SK-N-SH treated with all-trans-retinoic acid at 6 μM for 48 hours (cell line): ENCODE measurements at regions not wholly inside any gene's neighbourhood (a gene's known extent, or its start where the extent isn't known, plus 50 kb on each side); places are given as distances from the start of the nearest gene placed in this dataset.

Experiments used
- ARNTL ChIP-seq: fragments of 450-650 bp; formaldehyde crosslinking; IDR thresholded peaks from 2 replicates; pipeline ENCODE4 v1.5.0; 2020; ENCODE audit warnings: low read depth, mild to moderate bottlenecking, moderate library complexity, borderline replicate concordance
- BACH2 ChIP-seq: fragments of 250-450 bp; sonication (Bioruptor Pico); IDR thresholded peaks from 2 replicates; pipeline ENCODE4 v1.9.0; 2021; ENCODE audit warnings: mild to moderate bottlenecking, borderline replicate concordance
- GLIS3 ChIP-seq: fragments of 250-450 bp; sonication (Bioruptor Pico); IDR thresholded peaks from 2 replicates; pipeline ENCODE4 v1.5.0; 2020; ENCODE audit warnings: mild to moderate bottlenecking, moderate library complexity
- ISL1 ChIP-seq: fragments of 250-450 bp; sonication (Bioruptor Pico); IDR thresholded peaks from 2 replicates; pipeline ENCODE4 v2.1.2; 2022; ENCODE audit warnings: mild to moderate bottlenecking, moderate library complexity
- RARB ChIP-seq: fragments of 250-450 bp; sonication (Bioruptor Pico); IDR thresholded peaks from 2 replicates; pipeline ENCODE4 v1.8.0; 2021; ENCODE audit warnings: mild to moderate bottlenecking, moderate library complexity
- TOX ChIP-seq: fragments of 250-450 bp; sonication (Bioruptor Pico); IDR thresholded peaks from 2 replicates; pipeline ENCODE4 v1.8.0; 2021; ENCODE audit warnings: mild to moderate bottlenecking, moderate library complexity, borderline replicate concordance
- ZFP3 ChIP-seq: fragments of 250-450 bp; sonication (Bioruptor Pico); IDR thresholded peaks from 2 replicates; pipeline ENCODE4 v1.5.0; 2020; ENCODE audit warnings: mild to moderate bottlenecking, moderate library complexity
- ZFP30 ChIP-seq: fragments of 450-650 bp; formaldehyde crosslinking; IDR thresholded peaks from 2 replicates; pipeline ENCODE4 v1.5.0; 2022; ENCODE audit warnings: mild to moderate bottlenecking, moderate library complexity
- ZNF565 ChIP-seq: fragments of 450-650 bp; formaldehyde crosslinking; conservative IDR thresholded peaks from 2 replicates; pipeline ENCODE4 v1.5.0; 2020; ENCODE audit warnings: low read depth, mild to moderate bottlenecking, moderate library complexity
- ZNF8 ChIP-seq: fragments of 450-650 bp; formaldehyde crosslinking; IDR thresholded peaks from 2 replicates; pipeline ENCODE4 v1.5.0; 2020; ENCODE audit warnings: mild to moderate bottlenecking, moderate library complexity
- TF ChIP-seq, protein P1 (sequence below): fragments of 250-450 bp; sonication (Bioruptor Pico); IDR thresholded peaks from 2 replicates; pipeline ENCODE4 v1.5.0; 2020; ENCODE audit warnings: mild to moderate bottlenecking, moderate library complexity
- TF ChIP-seq, protein P2 (sequence below): fragments of 250-450 bp; sonication (Bioruptor Pico); IDR thresholded peaks from 2 replicates; pipeline ENCODE4 v1.5.1; 2020; ENCODE audit warnings: low read depth, mild to moderate bottlenecking, moderate library complexity
- TF ChIP-seq, protein P3 (sequence below): fragments of 250-450 bp; sonication (Bioruptor Pico); IDR thresholded peaks from 2 replicates; pipeline ENCODE4 v1.5.1; 2021; ENCODE audit warnings: mild to moderate bottlenecking, moderate library complexity

DNA sequence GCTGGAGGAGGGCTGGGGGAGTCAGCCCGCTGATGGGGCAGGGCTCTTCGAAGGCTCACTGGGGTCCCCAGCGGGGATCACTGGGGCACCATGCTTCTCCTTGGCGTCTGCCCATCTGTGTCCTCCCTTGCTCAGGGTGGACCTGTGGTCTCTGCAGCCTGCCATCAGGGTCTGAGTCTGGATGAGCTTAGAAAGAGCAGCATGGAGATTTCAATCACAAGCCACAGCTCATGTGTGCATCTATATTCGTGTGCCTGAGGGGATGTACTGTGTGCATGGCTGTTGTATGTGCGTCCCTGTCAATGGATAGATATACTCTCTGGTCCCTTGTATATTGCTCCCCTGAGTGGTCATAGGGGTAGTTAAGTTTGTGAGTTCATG lies 126.6 kb upstream of the SDK2 start:
- TF ChIP-seq, protein P1, sequence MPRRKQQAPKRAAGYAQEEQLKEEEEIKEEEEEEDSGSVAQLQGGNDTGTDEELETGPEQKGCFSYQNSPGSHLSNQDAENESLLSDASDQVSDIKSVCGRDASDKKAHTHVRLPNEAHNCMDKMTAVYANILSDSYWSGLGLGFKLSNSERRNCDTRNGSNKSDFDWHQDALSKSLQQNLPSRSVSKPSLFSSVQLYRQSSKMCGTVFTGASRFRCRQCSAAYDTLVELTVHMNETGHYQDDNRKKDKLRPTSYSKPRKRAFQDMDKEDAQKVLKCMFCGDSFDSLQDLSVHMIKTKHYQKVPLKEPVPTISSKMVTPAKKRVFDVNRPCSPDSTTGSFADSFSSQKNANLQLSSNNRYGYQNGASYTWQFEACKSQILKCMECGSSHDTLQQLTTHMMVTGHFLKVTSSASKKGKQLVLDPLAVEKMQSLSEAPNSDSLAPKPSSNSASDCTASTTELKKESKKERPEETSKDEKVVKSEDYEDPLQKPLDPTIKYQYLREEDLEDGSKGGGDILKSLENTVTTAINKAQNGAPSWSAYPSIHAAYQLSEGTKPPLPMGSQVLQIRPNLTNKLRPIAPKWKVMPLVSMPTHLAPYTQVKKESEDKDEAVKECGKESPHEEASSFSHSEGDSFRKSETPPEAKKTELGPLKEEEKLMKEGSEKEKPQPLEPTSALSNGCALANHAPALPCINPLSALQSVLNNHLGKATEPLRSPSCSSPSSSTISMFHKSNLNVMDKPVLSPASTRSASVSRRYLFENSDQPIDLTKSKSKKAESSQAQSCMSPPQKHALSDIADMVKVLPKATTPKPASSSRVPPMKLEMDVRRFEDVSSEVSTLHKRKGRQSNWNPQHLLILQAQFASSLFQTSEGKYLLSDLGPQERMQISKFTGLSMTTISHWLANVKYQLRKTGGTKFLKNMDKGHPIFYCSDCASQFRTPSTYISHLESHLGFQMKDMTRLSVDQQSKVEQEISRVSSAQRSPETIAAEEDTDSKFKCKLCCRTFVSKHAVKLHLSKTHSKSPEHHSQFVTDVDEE (CRISPR knock-in tag), result no peak
- TF ChIP-seq, protein P2, sequence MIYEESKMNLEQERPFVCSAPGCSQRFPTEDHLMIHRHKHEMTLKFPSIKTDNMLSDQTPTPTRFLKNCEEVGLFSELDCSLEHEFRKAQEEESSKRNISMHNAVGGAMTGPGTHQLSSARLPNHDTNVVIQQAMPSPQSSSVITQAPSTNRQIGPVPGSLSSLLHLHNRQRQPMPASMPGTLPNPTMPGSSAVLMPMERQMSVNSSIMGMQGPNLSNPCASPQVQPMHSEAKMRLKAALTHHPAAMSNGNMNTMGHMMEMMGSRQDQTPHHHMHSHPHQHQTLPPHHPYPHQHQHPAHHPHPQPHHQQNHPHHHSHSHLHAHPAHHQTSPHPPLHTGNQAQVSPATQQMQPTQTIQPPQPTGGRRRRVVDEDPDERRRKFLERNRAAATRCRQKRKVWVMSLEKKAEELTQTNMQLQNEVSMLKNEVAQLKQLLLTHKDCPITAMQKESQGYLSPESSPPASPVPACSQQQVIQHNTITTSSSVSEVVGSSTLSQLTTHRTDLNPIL (CRISPR knock-in tag), result no peak
- TF ChIP-seq ARNTL, result no peak
- no peak for TF ChIP-seq TOX (CRISPR knock-in tag)
- TF ChIP-seq ZNF565 (CRISPR knock-in tag), result no peak
- TF ChIP-seq, protein P3, sequence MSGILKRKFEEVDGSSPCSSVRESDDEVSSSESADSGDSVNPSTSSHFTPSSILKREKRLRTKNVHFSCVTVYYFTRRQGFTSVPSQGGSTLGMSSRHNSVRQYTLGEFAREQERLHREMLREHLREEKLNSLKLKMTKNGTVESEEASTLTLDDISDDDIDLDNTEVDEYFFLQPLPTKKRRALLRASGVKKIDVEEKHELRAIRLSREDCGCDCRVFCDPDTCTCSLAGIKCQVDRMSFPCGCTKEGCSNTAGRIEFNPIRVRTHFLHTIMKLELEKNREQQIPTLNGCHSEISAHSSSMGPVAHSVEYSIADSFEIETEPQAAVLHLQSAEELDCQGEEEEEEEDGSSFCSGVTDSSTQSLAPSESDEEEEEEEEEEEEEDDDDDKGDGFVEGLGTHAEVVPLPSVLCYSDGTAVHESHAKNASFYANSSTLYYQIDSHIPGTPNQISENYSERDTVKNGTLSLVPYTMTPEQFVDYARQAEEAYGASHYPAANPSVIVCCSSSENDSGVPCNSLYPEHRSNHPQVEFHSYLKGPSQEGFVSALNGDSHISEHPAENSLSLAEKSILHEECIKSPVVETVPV (CRISPR knock-in tag), result no peak
- no peak for TF ChIP-seq ISL1
- no peak for TF ChIP-seq ZFP30 (CRISPR knock-in tag)
- no peak for TF ChIP-seq ZNF8 (CRISPR knock-in tag)
- no peak for TF ChIP-seq ZFP3 (CRISPR knock-in tag)
- TF ChIP-seq RARB (CRISPR knock-in tag), result no peak
- TF ChIP-seq GLIS3, result no peak
- TF ChIP-seq BACH2 (CRISPR knock-in tag), result no peak
